GM19438 (cell line): ENCODE measurements at regions not wholly inside any gene's neighbourhood (a gene's known extent, or its start where the extent isn't known, plus 50 kb on each side); places are given as distances from the start of the nearest gene placed in this dataset.
"Not testable (repeated sequence)": the region's sequence is repeated elsewhere in the genome, so short reads cannot be mapped to it uniquely, and the experiment has no call there.

Experiments used
- ATAC-seq: cut with Tn5 transposase; IDR thresholded peaks from one replicate; pipeline ENCODE4 v1.9.1; 2021; ENCODE audit warnings: low read depth; ENCODE audit not compliant: unreplicated experiment

- no peak for ATAC-seq
These were observed 1470.9 kb downstream of the UQCRFS1 start for GRCh38 chr19:27742041-27742440.

- ATAC-seq, result no peak
These were observed 1471.7 kb downstream of the UQCRFS1 start for GRCh38 chr19:27741236-27741635.

- ATAC-seq, result no peak
These were observed 1472.6 kb downstream of the UQCRFS1 start for GRCh38 chr19:27740396-27740795.

GRCh38 chr19:27738569-27739193 is 1474.3 kb downstream of the UQCRFS1 start:
- ATAC-seq, result no peak

GRCh38 chr19:27736225-27736624 is 1476.7 kb downstream of the UQCRFS1 start:
- no peak for ATAC-seq

- ATAC-seq, result no peak
These were observed 1477.6 kb downstream of the UQCRFS1 start for GRCh38 chr19:27735314-27735713.

GRCh38 chr19:27734496-27735220 is 1478.3 kb downstream of the UQCRFS1 start:
- no peak for ATAC-seq

- ATAC-seq, result no peak
These were observed 1479.2 kb downstream of the UQCRFS1 start for GRCh38 chr19:27733551-27734266.

- no peak for ATAC-seq
These were observed 1483.6 kb downstream of the UQCRFS1 start for GRCh38 chr19:27729332-27729731.

- ATAC-seq, result no peak
These were observed 1490.3 kb downstream of the UQCRFS1 start for GRCh38 chr19:27722625-27723024.

- ATAC-seq, result no peak
These were observed 1492.8 kb downstream of the UQCRFS1 start for GRCh38 chr19:27720155-27720554.

GRCh38 chr19:27719034-27719433 is 1493.9 kb downstream of the UQCRFS1 start:
- no peak for ATAC-seq

GRCh38 chr19:27718234-27718633 is 1494.7 kb downstream of the UQCRFS1 start:
- no peak for ATAC-seq

GRCh38 chr19:27717825-27718224 is 1495.1 kb downstream of the UQCRFS1 start:
- no peak for ATAC-seq

- no peak for ATAC-seq
These were observed 1496.0 kb downstream of the UQCRFS1 start for GRCh38 chr19:27716922-27717321.

- ATAC-seq, result no peak
These were observed 1498.1 kb downstream of the UQCRFS1 start for GRCh38 chr19:27714857-27715256.

GRCh38 chr19:27709496-27709895 is 1503.5 kb downstream of the UQCRFS1 start:
- no peak for ATAC-seq

- not testable (repeated sequence) for ATAC-seq
These were observed 1504.0 kb downstream of the UQCRFS1 start for GRCh38 chr19:27708986-27709385.

GRCh38 chr19:27707026-27707425 is 1505.9 kb downstream of the UQCRFS1 start:
- ATAC-seq, result not testable (repeated sequence)

GRCh38 chr19:27705896-27706295 is 1507.1 kb downstream of the UQCRFS1 start:
- no peak for ATAC-seq

- no peak for ATAC-seq
These were observed 1518.4 kb downstream of the UQCRFS1 start for GRCh38 chr19:27694361-27695055.
